ENCODE measurements at regions not wholly inside any gene's neighbourhood (a gene's known extent, or its start where the extent isn't known, plus 50 kb on each side); places are given as distances from the start of the nearest gene placed in this dataset.

DNA sequence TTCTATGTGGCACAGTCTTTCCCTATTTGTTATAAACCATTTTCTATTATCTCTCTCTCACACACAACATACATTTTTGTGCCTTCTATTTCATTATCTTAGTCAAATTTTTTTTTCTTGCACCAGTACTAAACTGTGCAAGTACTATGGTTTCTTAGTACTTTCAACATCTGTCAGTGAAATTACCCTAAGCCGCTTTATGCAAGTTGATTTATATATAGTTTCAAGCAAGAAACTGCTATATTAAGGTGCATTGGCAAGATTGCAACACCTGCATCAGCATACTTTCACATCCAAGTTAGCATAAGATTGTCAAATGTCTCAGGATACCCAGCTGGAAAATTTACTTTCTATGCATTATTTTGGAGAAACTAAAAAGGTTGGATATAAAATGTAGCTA, 180.2 kb upstream of the FSTL5 start:
- TF ChIP-seq, protein P1, sequence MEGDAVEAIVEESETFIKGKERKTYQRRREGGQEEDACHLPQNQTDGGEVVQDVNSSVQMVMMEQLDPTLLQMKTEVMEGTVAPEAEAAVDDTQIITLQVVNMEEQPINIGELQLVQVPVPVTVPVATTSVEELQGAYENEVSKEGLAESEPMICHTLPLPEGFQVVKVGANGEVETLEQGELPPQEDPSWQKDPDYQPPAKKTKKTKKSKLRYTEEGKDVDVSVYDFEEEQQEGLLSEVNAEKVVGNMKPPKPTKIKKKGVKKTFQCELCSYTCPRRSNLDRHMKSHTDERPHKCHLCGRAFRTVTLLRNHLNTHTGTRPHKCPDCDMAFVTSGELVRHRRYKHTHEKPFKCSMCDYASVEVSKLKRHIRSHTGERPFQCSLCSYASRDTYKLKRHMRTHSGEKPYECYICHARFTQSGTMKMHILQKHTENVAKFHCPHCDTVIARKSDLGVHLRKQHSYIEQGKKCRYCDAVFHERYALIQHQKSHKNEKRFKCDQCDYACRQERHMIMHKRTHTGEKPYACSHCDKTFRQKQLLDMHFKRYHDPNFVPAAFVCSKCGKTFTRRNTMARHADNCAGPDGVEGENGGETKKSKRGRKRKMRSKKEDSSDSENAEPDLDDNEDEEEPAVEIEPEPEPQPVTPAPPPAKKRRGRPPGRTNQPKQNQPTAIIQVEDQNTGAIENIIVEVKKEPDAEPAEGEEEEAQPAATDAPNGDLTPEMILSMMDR (IDR thresholded peaks at IDR 0.05; ENCODE audit: insufficient read depth, low read length, poor library complexity, severe bottlenecking): no peak
- no peak for TF ChIP-seq EZH2phosphoT487 (conservative IDR thresholded peaks at IDR 0.05; ENCODE audit: low read length)

All from SU-DHL-6 (cell line).